Activated naive CD4-positive, alpha-beta T cell treated with anti-CD3 and anti-CD28 coated beads, Interleukin-2, amount 50 U/mL, for 24 hours (primary cell): ENCODE measurements at regions not wholly inside any gene's neighbourhood (a gene's known extent, or its start where the extent isn't known, plus 50 kb on each side); places are given as distances from the start of the nearest gene placed in this dataset.

ENCODE experiments used
- H3K27ac Mint-ChIP-seq: one replicate; pipeline ENCODE4 v1.8.0; 2021; ENCODE audit warnings: mild to moderate bottlenecking, mixed read lengths
- H3K27me3 Mint-ChIP-seq: one replicate; pipeline ENCODE4 v1.8.0; 2021; ENCODE audit warnings: mixed read lengths
- H3K36me3 Mint-ChIP-seq: one replicate; pipeline ENCODE4 v1.8.0; 2021; ENCODE audit warnings: mixed read lengths
- H3K4me1 Mint-ChIP-seq: one replicate; pipeline ENCODE4 v1.8.0; 2021; ENCODE audit warnings: mixed read lengths
- H3K4me3 Mint-ChIP-seq: one replicate; pipeline ENCODE4 v1.8.0; 2021; ENCODE audit warnings: mild to moderate bottlenecking, mixed read lengths
- H3K9me3 Mint-ChIP-seq: one replicate; pipeline ENCODE4 v1.8.0; 2021; ENCODE audit warnings: mixed read lengths

DNA sequence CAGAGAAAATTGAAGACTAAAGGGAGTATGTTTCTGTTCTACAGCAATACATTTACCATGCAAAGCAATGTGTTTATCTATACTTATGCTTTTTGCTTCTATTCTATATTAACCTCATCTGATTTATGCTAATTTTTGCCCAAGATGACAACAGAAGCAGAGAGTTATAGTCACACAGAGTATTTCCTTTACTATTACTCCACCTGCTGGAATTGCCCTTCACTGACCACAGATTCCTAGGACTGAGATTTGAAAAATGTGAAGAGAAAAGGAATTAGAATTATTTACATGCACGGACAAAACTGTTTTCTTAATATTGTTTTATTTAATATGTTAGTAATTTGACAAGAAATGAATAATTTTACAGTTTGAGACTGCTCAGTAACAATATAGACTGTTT, 745.6 kb downstream of the VGLL3 start:
- Mint-ChIP-seq H3K36me3 (no peaks in the 10 kb centered on the region), H3K27ac (no peak overlapping the region), H3K4me3 (no peak overlapping the region), H3K27me3 (no peaks in the 10 kb centered on the region), H3K9me3 (no peaks in the 10 kb centered on the region), H3K4me1 (no peaks in the 10 kb centered on the region)

DNA sequence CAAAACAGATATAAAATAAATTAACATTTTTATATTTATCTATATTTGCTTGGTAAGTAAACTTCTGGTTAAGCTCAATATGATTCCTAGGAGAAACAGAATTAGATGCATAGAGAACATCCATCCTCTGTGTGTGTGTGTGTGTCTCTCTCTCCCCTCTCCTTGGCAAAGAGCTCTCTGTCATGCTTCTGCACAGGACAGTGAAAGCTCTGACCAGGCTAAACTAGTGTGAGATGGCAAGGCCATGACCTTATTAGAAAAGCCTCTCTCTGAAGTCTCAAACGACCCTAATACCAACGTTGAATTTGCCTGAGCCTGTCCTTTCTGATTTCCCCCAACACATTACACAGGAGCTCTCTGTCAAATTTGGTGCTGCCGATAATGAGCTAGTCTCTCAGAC, 746.0 kb downstream of the VGLL3 start:
- H3K27ac Mint-ChIP-seq: no peak overlapping the region
- H3K4me3 Mint-ChIP-seq: no peak overlapping the region
- no peaks in the 10 kb centered on the region for H3K27me3 Mint-ChIP-seq
- H3K36me3 Mint-ChIP-seq: no peaks in the 10 kb centered on the region
- H3K4me1 Mint-ChIP-seq: no peaks in the 10 kb centered on the region
- no peaks in the 10 kb centered on the region for H3K9me3 Mint-ChIP-seq

DNA sequence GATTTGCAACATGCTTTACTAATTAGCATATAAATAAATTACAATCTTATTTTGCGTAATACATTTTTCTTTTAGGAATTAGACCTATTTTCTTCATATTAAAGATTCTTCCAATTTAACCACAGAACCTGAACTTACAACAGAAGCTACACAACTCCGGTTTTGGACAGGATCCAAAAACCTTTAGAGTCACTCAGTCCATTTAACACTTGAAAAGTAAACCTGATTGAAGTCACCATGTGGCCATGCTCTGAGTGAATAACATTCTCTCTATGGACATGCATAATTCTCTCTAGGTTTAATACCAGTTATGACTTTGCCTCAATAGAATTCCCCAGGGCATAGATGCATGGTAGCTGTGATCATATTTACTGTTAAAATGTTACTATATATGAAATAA, 751.0 kb downstream of the VGLL3 start:
- Mint-ChIP-seq H3K4me3 (no peak overlapping the region), H3K27ac (no peak overlapping the region), H3K27me3 (no peaks in the 10 kb centered on the region), H3K36me3 (no peaks in the 10 kb centered on the region), H3K4me1 (no peaks in the 10 kb centered on the region), H3K9me3 (no peaks in the 10 kb centered on the region)

DNA sequence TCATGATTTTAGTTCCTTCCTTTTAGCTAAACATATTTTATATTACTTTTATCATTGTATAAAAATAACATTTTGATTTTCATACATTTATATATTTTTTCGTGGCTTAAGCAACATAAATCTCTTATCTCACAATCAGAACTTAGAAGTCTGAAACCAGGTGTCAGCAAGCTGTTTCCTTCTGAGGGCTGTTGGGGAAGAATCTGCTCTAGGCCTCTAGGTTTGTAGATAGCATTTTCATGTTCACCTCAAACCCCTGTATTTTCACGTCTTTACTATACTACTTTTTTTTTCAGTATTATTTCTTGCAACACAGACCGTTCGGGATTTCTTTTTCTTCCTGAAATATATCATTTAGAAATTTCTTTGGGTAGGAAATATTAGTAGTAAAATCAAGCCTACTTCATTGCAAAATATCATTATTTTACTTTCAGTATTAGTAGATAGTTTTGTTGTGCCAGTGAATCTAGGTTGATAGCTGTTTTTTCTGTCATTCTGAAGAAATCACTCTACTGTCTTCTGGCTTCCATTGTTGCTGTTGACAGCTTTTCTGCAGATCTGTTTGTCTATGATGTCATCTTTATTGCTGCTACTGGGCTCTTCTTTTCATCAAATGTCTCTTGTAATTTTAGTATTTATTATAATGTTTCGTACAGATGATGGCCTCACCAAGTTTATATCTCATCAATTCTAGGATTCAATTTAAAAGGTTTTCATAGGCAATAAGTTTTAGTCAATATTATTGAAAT, 756.3 kb downstream of the VGLL3 start:
- Mint-ChIP-seq H3K4me3 (no peak overlapping the region), H3K4me1 (no peaks in the 10 kb centered on the region), H3K9me3 (no peaks in the 10 kb centered on the region), H3K27ac (no peak overlapping the region), H3K27me3 (no peaks in the 10 kb centered on the region), H3K36me3 (no peaks in the 10 kb centered on the region)

DNA sequence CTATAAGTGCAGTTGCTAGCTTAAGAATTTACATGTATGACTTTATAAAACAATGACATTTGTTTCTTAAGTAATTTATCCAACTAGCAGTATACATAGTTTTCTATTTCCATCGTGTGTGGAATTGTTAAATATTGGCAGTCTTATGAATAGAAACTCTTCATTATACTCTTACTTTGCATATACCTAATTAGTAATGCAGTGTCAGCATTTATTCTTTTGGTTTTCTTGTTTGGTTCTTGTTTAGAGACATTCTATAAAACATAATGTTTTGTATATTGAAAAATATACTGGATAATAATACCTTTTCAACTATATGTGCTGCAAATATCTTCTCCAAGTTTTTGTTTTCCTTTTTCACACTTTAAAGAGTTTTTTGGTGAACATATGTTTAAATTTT, 760.2 kb downstream of the VGLL3 start:
- no peaks in the 10 kb centered on the region for H3K4me1 Mint-ChIP-seq
- H3K27me3 Mint-ChIP-seq: no peaks in the 10 kb centered on the region
- H3K36me3 Mint-ChIP-seq: no peaks in the 10 kb centered on the region
- H3K27ac Mint-ChIP-seq: no peak overlapping the region
- H3K4me3 Mint-ChIP-seq: no peak overlapping the region
- H3K9me3 Mint-ChIP-seq: no peaks in the 10 kb centered on the region

DNA sequence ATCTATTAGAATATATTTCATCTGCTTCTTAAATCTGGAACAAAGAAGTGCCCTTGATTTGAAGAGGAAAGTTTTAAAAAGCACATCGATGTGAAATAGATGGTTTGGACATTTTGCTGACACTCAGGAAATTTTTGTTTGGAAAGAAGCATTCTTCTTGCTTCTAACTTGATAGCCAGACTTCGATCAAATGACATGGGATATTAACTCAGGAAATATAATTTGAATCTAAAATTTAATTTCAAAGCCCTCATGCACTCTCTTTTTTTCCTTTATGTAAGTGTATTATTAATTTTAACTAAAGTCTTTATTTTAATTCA, 761.2 kb downstream of the VGLL3 start:
- no peak overlapping the region for H3K27ac Mint-ChIP-seq
- no peaks in the 10 kb centered on the region for H3K9me3 Mint-ChIP-seq
- H3K4me3 Mint-ChIP-seq: no peak overlapping the region
- H3K36me3 Mint-ChIP-seq: no peaks in the 10 kb centered on the region
- H3K4me1 Mint-ChIP-seq: no peaks in the 10 kb centered on the region
- H3K27me3 Mint-ChIP-seq: no peaks in the 10 kb centered on the region

DNA sequence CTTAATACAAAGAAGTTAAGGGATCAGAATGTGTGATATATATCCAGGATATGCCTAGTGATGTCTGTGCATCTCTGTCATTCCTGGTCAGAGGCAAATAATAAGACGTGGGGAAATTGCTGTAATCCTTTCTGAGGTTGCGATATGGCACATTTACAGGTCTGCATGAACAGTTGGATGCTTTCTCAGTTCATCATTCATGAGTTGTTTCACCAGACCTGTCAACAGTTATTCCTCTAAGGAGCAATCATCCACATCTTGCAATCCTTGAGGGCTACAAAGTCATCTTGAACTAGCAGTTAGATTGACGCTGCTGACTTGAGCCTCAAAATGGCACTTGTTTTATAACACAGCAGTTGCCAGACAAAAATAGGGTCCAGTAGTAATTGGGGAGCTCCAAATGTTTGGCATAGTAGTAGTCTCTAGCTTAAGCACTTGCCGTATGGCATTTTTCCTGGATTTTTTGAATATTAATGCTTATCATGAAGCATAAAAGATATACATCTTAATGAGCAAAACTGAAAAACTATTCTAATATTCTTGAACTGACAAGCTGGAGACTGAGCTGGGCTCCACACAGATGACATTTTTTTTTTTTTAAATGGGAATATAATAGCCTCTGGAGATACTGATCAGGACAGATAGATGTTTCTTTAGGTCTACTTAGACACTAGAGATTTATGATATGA, 761.7 kb downstream of the VGLL3 start:
- H3K27me3 Mint-ChIP-seq: no peaks in the 10 kb centered on the region
- H3K9me3 Mint-ChIP-seq: no peaks in the 10 kb centered on the region
- no peaks in the 10 kb centered on the region for H3K36me3 Mint-ChIP-seq
- H3K4me1 Mint-ChIP-seq: no peaks in the 10 kb centered on the region
- H3K4me3 Mint-ChIP-seq: no peak overlapping the region
- no peak overlapping the region for H3K27ac Mint-ChIP-seq

DNA sequence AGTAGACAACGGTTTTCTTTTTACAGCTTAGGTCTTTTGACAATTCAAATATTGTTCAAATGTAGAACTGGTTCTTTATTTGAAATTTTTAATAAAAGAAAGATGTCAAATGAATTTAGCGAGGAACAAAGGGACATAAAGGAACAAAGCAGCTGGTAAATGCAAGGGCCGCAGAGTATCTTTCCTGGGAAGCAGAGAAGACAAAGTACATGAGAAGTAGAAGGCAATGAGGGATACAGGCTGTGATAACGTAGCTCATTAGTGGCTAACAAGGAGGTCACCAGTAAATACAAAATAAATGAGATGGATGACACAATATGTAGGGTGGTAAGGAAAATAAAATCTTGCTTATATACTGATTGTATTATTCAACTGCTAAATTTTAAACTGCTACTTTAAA, 762.8 kb downstream of the VGLL3 start:
- H3K36me3 Mint-ChIP-seq: no peaks in the 10 kb centered on the region
- no peak overlapping the region for H3K4me3 Mint-ChIP-seq
- no peaks in the 10 kb centered on the region for H3K27me3 Mint-ChIP-seq
- H3K27ac Mint-ChIP-seq: no peak overlapping the region
- H3K4me1 Mint-ChIP-seq: no peaks in the 10 kb centered on the region
- H3K9me3 Mint-ChIP-seq: no peaks in the 10 kb centered on the region

DNA sequence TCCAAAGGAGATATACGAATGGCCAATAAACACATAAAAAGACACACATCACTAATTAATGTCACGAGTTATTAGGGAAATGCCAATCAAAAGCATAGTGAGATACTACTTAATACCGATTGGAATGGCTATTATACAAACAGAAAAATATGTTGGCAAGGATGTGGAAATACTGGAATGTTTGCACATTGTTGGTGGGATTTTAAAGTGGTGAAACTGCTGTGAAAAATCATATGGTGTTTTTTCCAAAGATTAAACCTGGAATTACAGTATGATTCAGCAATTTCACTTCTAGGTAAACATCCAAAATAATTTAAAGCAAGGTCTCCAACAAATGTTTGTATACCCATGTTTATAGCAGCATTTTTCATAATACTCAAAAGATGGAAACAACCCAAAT, 765.5 kb downstream of the VGLL3 start:
- Mint-ChIP-seq H3K36me3 (no peaks in the 10 kb centered on the region), H3K4me1 (no peaks in the 10 kb centered on the region), H3K27ac (no peak overlapping the region), H3K4me3 (no peak overlapping the region), H3K9me3 (no peaks in the 10 kb centered on the region), H3K27me3 (no peaks in the 10 kb centered on the region)

DNA sequence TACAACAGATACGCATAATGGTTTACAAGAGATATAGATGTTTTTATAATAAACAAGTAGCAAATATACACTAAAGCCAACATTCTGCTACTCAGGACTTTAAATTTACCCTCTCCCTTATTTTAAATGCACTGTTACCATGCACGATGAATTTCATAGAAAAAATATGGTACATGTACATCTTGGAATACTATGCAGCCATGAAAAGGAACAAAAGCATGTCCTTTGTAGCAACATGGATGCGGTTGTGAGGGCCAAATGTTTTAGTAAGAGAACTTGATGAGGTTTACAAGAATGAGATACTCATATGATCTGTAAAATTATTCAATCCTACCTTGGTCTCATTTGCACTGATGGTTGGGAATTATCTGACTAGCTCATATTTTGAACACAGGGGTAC, 769.3 kb downstream of the VGLL3 start:
- Mint-ChIP-seq H3K36me3 (no peaks in the 10 kb centered on the region), H3K4me3 (no peak overlapping the region), H3K4me1 (no peaks in the 10 kb centered on the region), H3K27ac (no peak overlapping the region), H3K27me3 (no peaks in the 10 kb centered on the region), H3K9me3 (no peaks in the 10 kb centered on the region)

DNA sequence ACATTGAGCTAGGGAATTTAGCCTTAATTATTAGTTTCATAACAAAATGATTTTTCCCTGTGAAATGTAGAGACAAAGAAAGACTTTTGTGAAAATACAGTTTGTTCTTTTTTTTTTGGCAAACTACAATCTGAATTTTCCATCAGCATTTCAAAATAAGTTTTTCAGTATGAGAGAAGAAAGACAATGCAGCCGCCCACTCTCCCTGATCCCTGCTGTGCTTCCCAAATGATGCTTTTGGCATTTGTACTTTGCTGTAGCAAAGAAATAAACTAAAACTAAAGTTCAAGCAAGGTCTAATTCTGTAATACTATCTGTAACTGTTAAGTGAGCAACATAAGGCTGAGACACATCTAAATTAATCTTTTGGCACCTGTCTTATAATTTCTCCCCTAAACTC, 782.2 kb downstream of the VGLL3 start:
- Mint-ChIP-seq H3K36me3 (no peaks in the 10 kb centered on the region), H3K4me3 (no peak overlapping the region), H3K27me3 (no peaks in the 10 kb centered on the region), H3K9me3 (peaks cover under 1% of the 10 kb centered on the region), H3K27ac (no peak overlapping the region), H3K4me1 (no peaks in the 10 kb centered on the region)

DNA sequence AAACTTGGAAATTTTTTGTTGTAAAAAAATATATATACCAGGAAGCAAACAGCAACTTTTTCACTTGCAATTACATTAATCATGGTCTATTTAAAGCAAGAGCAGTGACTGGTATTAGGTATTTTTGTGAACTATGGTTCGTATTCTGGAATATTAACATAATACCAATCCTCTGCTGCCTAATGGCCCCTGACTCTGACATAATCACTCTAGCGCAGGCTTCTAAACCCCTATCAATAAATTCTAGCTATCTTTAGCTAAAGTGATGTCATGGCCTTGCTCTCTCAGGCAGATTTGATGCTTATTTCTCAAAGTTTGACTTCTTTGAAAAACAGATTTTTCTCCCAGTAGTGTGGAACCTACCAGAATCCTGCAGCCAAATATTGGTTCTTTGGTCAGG, 808.3 kb downstream of the VGLL3 start:
- H3K4me3 Mint-ChIP-seq: no peak overlapping the region
- H3K9me3 Mint-ChIP-seq: peaks cover 14% of the 10 kb centered on the region
- H3K27me3 Mint-ChIP-seq: no peaks in the 10 kb centered on the region
- H3K4me1 Mint-ChIP-seq: no peaks in the 10 kb centered on the region
- no peaks in the 10 kb centered on the region for H3K36me3 Mint-ChIP-seq
- no peak overlapping the region for H3K27ac Mint-ChIP-seq

DNA sequence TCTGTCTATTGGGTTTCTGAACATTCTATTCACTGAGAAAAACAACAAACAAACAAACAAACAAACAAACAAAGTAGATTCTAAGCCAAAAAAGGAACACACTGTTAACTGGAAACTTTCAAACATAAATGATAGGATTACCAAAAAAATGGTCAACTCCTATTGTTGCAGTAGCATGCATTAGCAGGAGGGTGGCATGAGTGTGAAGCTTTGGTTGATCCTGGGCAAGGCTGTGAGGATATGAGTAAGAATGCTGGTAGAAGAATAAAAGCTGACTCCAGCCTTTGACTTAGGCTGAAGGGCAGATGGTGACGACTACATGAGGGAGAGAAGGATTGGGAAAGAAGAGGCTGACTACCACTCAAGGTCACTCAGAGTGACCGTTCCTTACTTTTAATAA, 810.3 kb downstream of the VGLL3 start:
- Mint-ChIP-seq H3K4me3 (no peak overlapping the region), H3K4me1 (no peaks in the 10 kb centered on the region), H3K27ac (no peak overlapping the region), H3K9me3 (peaks cover 9% of the 10 kb centered on the region), H3K36me3 (no peaks in the 10 kb centered on the region), H3K27me3 (no peaks in the 10 kb centered on the region)

DNA sequence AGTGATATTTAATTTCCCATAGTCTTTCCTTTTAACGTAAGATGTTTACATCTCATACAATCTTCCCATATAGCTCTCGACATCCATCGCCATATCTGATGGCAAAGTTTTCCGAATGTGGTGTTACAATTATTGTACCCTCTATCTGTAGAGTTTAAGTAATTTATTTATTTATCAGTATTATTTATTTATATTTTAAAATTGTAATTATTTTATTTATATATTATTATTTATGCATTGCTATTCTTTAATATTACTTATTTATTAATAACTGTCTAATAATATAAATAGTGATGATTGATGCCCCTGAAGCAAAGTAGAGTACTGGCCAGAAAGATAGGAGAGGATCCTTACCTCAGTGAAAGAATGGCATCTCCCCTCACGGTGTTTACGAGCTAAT, 812.9 kb downstream of the VGLL3 start:
- Mint-ChIP-seq H3K27me3 (no peaks in the 10 kb centered on the region), H3K27ac (no peak overlapping the region), H3K9me3 (peaks cover 7% of the 10 kb centered on the region), H3K4me3 (no peak overlapping the region), H3K4me1 (no peaks in the 10 kb centered on the region), H3K36me3 (no peaks in the 10 kb centered on the region)

DNA sequence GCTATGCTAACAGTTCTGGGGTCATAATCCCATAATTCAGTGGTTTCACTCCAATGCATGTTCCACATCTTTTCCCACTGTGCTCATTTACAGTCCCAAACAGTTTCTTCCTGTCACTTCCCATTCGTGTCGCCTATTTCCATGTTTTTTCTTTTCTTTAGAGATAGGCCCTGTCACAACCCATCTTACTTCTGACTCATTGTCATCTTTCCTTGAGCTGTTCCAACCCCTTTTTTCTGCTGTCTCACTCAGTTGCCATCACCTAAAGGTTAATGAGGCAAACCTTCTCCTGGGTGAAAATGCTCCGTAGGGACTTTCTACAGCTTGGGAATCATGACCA, 814.5 kb downstream of the VGLL3 start:
- no peaks in the 10 kb centered on the region for H3K36me3 Mint-ChIP-seq
- no peaks in the 10 kb centered on the region for H3K4me1 Mint-ChIP-seq
- no peaks in the 10 kb centered on the region for H3K27me3 Mint-ChIP-seq
- peaks cover 7% of the 10 kb centered on the region for H3K9me3 Mint-ChIP-seq
- H3K4me3 Mint-ChIP-seq: no peak overlapping the region
- H3K27ac Mint-ChIP-seq: no peak overlapping the region

DNA sequence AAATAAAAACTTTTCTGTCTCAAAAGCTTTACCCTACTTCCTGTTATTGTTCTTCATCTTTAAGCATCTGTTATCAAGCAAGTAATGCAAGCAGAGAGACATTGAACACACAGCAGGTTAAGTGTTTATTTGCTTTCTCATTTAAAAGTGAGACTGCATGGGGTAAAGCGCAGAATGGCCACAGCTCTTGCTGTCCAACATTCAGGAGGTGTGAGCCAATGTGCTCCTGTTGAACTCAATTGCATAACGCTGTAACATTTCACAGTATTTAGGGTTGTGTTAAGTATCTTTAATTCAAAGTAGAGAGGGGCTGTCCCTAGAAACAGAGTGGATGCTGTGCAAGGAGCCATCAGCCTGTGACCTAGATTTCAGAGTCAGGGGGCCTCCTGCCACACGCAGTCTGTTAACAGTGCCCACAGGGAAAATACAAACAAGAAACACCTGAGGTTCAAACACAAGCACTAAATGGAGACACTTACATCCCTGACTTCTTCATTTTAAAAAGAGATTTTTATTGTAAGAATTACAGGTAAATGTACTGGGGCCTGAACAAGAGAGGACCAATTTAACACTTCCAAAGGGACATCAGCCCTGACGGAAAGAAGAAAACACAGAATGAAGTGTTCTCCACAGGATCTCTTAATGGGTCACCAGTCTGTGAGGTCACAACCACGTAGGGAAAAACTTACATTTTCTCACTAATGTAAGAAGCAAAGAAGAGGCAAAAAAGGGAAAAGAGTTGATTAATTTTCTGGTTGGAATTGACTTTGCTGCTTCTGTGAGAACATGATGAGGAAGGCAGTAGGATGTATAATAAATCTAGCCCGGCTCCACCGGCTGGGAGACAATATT, 815.1 kb downstream of the VGLL3 start:
- no peak overlapping the region for H3K27ac Mint-ChIP-seq
- no peak overlapping the region for H3K4me3 Mint-ChIP-seq
- H3K36me3 Mint-ChIP-seq: no peaks in the 10 kb centered on the region
- peaks cover 7% of the 10 kb centered on the region for H3K9me3 Mint-ChIP-seq
- no peaks in the 10 kb centered on the region for H3K4me1 Mint-ChIP-seq
- no peaks in the 10 kb centered on the region for H3K27me3 Mint-ChIP-seq
